ENCODE measurements at regions not wholly inside any gene's neighbourhood (a gene's known extent, or its start where the extent isn't known, plus 50 kb on each side); places are given as distances from the start of the nearest gene placed in this dataset.
A peak's percentile ranks its signal among the peaks of the same experiment; 100 is the strongest.

DNA sequence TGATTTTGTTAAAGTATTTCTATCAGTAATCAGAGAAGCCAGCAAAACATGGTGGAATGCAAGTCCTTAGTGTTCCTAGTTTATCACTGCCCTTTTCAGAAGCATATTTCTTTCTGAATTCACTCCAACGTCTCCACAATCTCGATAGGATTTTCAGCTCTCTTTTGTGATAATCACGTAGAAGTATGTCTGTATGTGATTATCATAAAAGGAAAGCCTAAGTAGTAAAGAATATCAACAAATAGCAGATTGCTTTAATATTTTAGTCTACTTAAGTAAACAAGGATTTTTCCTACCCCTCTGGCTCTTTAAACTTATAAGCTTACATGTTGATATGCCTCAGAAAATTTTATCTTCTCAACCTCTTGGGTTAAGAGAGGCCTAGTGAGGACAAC, 147.4 kb upstream of the NUDT4 start:
- Histone ChIP-seq H3K79me1 (ENCODE audit: low read depth in 1 of 2, low read length in 2 of 2) (no peaks in the 10 kb centered on the region), H3K4me2 (ENCODE audit: low read depth, low read length) (no peak overlapping the region), H2AK5ac (ENCODE audit: low read depth, low read length) (0 out of 2 replicates have a peak overlapping the region, but pooled peaks have one; percentile 67), H3K23ac (ENCODE audit: low read depth, low read length) (no peak overlapping the region), H2AK9ac (replicated peaks; ENCODE audit: low read depth, low read length, poor library complexity) (no peak overlapping the region), H4K20me1 (ENCODE audit: insufficient read depth, low read length) (no peaks in the 10 kb centered on the region), H3K18ac (ENCODE audit: low read depth, low read length) (peak overlapping the region; percentile 98), H3K9ac (ENCODE audit: low read depth, low read length) (no peak overlapping the region), H2BK20ac (ENCODE audit: low read depth, low read length) (peak overlapping the region; percentile 95), H2BK5ac (ENCODE audit: low read depth, low read length, poor library complexity, severe bottlenecking) (peak overlapping the region; percentile 97), H3K14ac (replicated peaks; ENCODE audit: low read depth, low read length) (peak overlapping the region; percentile 85), H3K4me1 (ENCODE audit: control insufficient read depth, insufficient read depth, low read length) (peaks cover 5% of the 10 kb centered on the region), H3K9me3 (ENCODE audit: control insufficient read depth, insufficient read depth, low read length) (no peaks in the 10 kb centered on the region), H4K8ac (ENCODE audit: low read depth in 2 of 2, low read length in 2 of 2) (peak overlapping the region; percentile 45 to 92; a peak in 3 of 4 replicates), H4K5ac (ENCODE audit: low read depth, low read length) (peak overlapping the region; percentile 81), H3K56ac (ENCODE audit: extremely low read depth, insufficient read depth, low read length) (no peak overlapping the region), H3K36me3 (ENCODE audit: control insufficient read depth, insufficient read depth, low read length) (no peaks in the 10 kb centered on the region), H3K27ac (ENCODE audit: insufficient read depth, low read length) (peak overlapping the region; percentile 47; the same call in 1 of the 2 replicates), H3K4ac (ENCODE audit: low read depth, low read length) (peak overlapping the region; percentile 84), H3K9me1 (ENCODE audit: insufficient read depth, low read length) (no peaks in the 10 kb centered on the region), H2BK120ac (ENCODE audit: low read depth, low read length) (peak overlapping the region; percentile 95), H3K27me3 (ENCODE audit: control insufficient read depth, insufficient read depth, low read length) (no peaks in the 10 kb centered on the region), H3K4me3 (ENCODE audit: insufficient read depth, low read depth, low read length) (no peak overlapping the region), H4K91ac (ENCODE audit: insufficient read depth, low read depth, low read length) (peak overlapping the region; percentile 84), H2AFZ (replicated peaks; ENCODE audit: low read length, poor library complexity) (no peak overlapping the region), H2BK15ac (ENCODE audit: low read depth, low read length) (peak overlapping the region; percentile 77; the same call in 1 of the 3 replicates)
- ATAC-seq (ENCODE audit: low read depth): peak; percentile 43
- BruUV-seq (replicated peaks): no TSS peak
- CTCF ChIA-PET: no interaction called here
- POLR2A ChIA-PET (ENCODE audit: unreplicated experiment): no interaction called here
- no CpG with 5 or more reads among the region's 3 CpGs for WGBS, 2 experiments (ENCODE audit: extremely low coverage in 2 of 2, insufficient read length in 1 of 2)
- TF ChIP-seq SMC3 (IDR thresholded peaks at IDR 0.05; ENCODE audit: low read depth, low read length): no peak
- no peak for TF ChIP-seq RCOR1 (IDR thresholded peaks at IDR 0.05; ENCODE audit: insufficient replicate concordance, low read length)
- TF ChIP-seq NFE2L2 (IDR thresholded peaks at IDR 0.05; ENCODE audit: low read depth, low read length): no peak
- TF ChIP-seq, protein P1, sequence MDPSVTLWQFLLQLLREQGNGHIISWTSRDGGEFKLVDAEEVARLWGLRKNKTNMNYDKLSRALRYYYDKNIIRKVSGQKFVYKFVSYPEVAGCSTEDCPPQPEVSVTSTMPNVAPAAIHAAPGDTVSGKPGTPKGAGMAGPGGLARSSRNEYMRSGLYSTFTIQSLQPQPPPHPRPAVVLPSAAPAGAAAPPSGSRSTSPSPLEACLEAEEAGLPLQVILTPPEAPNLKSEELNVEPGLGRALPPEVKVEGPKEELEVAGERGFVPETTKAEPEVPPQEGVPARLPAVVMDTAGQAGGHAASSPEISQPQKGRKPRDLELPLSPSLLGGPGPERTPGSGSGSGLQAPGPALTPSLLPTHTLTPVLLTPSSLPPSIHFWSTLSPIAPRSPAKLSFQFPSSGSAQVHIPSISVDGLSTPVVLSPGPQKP (IDR thresholded peaks at IDR 0.05; ENCODE audit: borderline replicate concordance, low read depth, low read length): no peak
- no peak for TF ChIP-seq RFX5 (IDR thresholded peaks at IDR 0.05; ENCODE audit: low read depth, low read length)
- no peak for TF ChIP-seq MAZ (IDR thresholded peaks at IDR 0.05; ENCODE audit: borderline replicate concordance, low read depth, low read length)
- TF ChIP-seq, protein P2, sequence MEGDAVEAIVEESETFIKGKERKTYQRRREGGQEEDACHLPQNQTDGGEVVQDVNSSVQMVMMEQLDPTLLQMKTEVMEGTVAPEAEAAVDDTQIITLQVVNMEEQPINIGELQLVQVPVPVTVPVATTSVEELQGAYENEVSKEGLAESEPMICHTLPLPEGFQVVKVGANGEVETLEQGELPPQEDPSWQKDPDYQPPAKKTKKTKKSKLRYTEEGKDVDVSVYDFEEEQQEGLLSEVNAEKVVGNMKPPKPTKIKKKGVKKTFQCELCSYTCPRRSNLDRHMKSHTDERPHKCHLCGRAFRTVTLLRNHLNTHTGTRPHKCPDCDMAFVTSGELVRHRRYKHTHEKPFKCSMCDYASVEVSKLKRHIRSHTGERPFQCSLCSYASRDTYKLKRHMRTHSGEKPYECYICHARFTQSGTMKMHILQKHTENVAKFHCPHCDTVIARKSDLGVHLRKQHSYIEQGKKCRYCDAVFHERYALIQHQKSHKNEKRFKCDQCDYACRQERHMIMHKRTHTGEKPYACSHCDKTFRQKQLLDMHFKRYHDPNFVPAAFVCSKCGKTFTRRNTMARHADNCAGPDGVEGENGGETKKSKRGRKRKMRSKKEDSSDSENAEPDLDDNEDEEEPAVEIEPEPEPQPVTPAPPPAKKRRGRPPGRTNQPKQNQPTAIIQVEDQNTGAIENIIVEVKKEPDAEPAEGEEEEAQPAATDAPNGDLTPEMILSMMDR (conservative IDR thresholded peaks at IDR 0.05; ENCODE audit: low read depth, low read length): no peak
- no peak for TF ChIP-seq POLR2A (IDR thresholded peaks at IDR 0.05; ENCODE audit: low read depth, low read length)
- TF ChIP-seq MAFK (IDR thresholded peaks at IDR 0.05; ENCODE audit: low read depth, low read length): no peak
- TF ChIP-seq, protein P3, sequence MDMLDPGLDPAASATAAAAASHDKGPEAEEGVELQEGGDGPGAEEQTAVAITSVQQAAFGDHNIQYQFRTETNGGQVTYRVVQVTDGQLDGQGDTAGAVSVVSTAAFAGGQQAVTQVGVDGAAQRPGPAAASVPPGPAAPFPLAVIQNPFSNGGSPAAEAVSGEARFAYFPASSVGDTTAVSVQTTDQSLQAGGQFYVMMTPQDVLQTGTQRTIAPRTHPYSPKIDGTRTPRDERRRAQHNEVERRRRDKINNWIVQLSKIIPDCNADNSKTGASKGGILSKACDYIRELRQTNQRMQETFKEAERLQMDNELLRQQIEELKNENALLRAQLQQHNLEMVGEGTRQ (IDR thresholded peaks at IDR 0.05; ENCODE audit: low read depth, low read length): no peak
- no peak for TF ChIP-seq CEBPB (IDR thresholded peaks at IDR 0.05; ENCODE audit: low read depth, low read length)
- no peak for TF ChIP-seq MXI1 (IDR thresholded peaks at IDR 0.05; ENCODE audit: borderline replicate concordance, low read depth, low read length)
- no peak for TF ChIP-seq RAD21 (IDR thresholded peaks at IDR 0.05; ENCODE audit: low read length)
- TF ChIP-seq CHD1 (IDR thresholded peaks at IDR 0.05; ENCODE audit: low read depth, low read length): no peak
- no peak for TF ChIP-seq FOS (IDR thresholded peaks at IDR 0.05; ENCODE audit: low read depth, low read length)
- TF ChIP-seq BHLHE40 (IDR thresholded peaks at IDR 0.05; ENCODE audit: low read depth, low read length): no peak
- intact Hi-C loops (cut with micrococcal nuclease): no loop called here
- DNase-seq: peak; percentile 21
- in situ Hi-C loops (cut with MboI; ENCODE audit: low sequenced_read_pairs): no loop called here
- dilution Hi-C loops (cut with HindIII; ENCODE audit: low sequenced_read_pairs, unreplicated experiment): no loop called here

Measured in IMR-90 (cell line).